ENCODE measurements at regions not wholly inside any gene's neighbourhood (a gene's known extent, or its start where the extent isn't known, plus 50 kb on each side); places are given as distances from the start of the nearest gene placed in this dataset.

- TF ChIP-seq GATA2 (CRISPR knock-in tag; IDR thresholded peaks at IDR 0.05), result no peak
- no peak for TF ChIP-seq RCOR1 (IDR thresholded peaks at IDR 0.05; ENCODE audit: low read length)
- no peak for TF ChIP-seq RXRA (IDR thresholded peaks at IDR 0.05; ENCODE audit: borderline replicate concordance, low read depth)
- no peak for TF ChIP-seq MAX (IDR thresholded peaks at IDR 0.05; ENCODE audit: low read depth)
- no peak for TF ChIP-seq TCF12 (IDR thresholded peaks at IDR 0.05)
- no peak for TF ChIP-seq EZH2phosphoT487 (IDR thresholded peaks at IDR 0.05; ENCODE audit: borderline replicate concordance, low read depth)
Observed at GRCh38 chr3:176724394-176724759, 472.9 kb downstream of the TBL1XR1 start (continued).

GRCh38 chr3:176723758-176724393 lies 473.4 kb downstream of the TBL1XR1 start:
- Histone ChIP-seq H3K79me2 (ENCODE audit: insufficient read depth) (no peaks in the 10 kb centered on the region), H3K9me2 (no peaks in the 10 kb centered on the region), H3K4me2 (no peak overlapping the region), H3F3A (replicated peaks; ENCODE audit: insufficient read depth) (no peaks in the 10 kb centered on the region), H3K9ac (no peak overlapping the region), H3K36me3 (replicated peaks in 1 of 2; ENCODE audit: control insufficient read depth in 1 of 2, insufficient read depth in 2 of 2, low read length in 1 of 2) (no peaks in the 10 kb centered on the region), H3K27me3 (ENCODE audit: insufficient read depth) (no peaks in the 10 kb centered on the region), H3K4me1 (ENCODE audit: control insufficient read depth in 1 of 2, insufficient read depth in 2 of 2, low read depth in 1 of 2, low read length in 1 of 2) (no peaks in the 10 kb centered on the region), H3K27ac (ENCODE audit: low read depth in 2 of 2, low read length in 1 of 2) (no peak overlapping the region), H3K9me3 (no peaks in the 10 kb centered on the region), H4K20me1 (ENCODE audit: insufficient read depth) (no peaks in the 10 kb centered on the region), H2AFZ (ENCODE audit: low read depth) (no peak overlapping the region), H3K4me3 (ENCODE audit: low read depth in 2 of 2, low read length in 1 of 2) (no peak overlapping the region)
- ChIA-PET CTCF (no interaction called here), POLR2A (no interaction called here)
- DNase-seq, result no peak
- TF ChIP-seq RAD21 (IDR thresholded peaks at IDR 0.05; ENCODE audit: low read length) (no peak), EZH2phosphoT487 (IDR thresholded peaks at IDR 0.05; ENCODE audit: borderline replicate concordance, low read depth) (no peak), SMC3 (IDR thresholded peaks at IDR 0.05; ENCODE audit: low read depth, low read length) (no peak), NRF1 (IDR thresholded peaks at IDR 0.05; ENCODE audit: low read depth, low read length) (no peak), CHD2 (IDR thresholded peaks at IDR 0.05; ENCODE audit: low read length, partially characterized antibody) (no peak)

- WGBS (ENCODE audit: low lambda C conversion rate), result 29% methylated on average over 3 of the region's 3 CpGs
- Histone ChIP-seq H3K9me2 (no peaks in the 10 kb centered on the region), H4K20me1 (ENCODE audit: insufficient read depth) (no peaks in the 10 kb centered on the region), H3K27ac (ENCODE audit: low read depth in 2 of 2, low read length in 1 of 2) (no peak overlapping the region), H3K4me3 (ENCODE audit: low read depth in 2 of 2, low read length in 1 of 2) (no peak overlapping the region), H2AFZ (ENCODE audit: low read depth) (no peak overlapping the region), H3F3A (replicated peaks; ENCODE audit: insufficient read depth) (no peaks in the 10 kb centered on the region), H3K9ac (no peak overlapping the region), H3K79me2 (ENCODE audit: insufficient read depth) (no peaks in the 10 kb centered on the region), H3K36me3 (replicated peaks in 1 of 2; ENCODE audit: control insufficient read depth in 1 of 2, insufficient read depth in 2 of 2, low read length in 1 of 2) (no peaks in the 10 kb centered on the region), H3K9me3 (no peaks in the 10 kb centered on the region), H3K27me3 (ENCODE audit: insufficient read depth) (no peaks in the 10 kb centered on the region), H3K4me1 (ENCODE audit: control insufficient read depth in 1 of 2, insufficient read depth in 2 of 2, low read depth in 1 of 2, low read length in 1 of 2) (no peaks in the 10 kb centered on the region), H3K4me2 (no peak overlapping the region)
- TF ChIP-seq NFIC (IDR thresholded peaks at IDR 0.05; ENCODE audit: borderline replicate concordance) (no peak), YY1 (IDR thresholded peaks at IDR 0.05; ENCODE audit: low read depth) (no peak), USF1 (IDR thresholded peaks at IDR 0.05; ENCODE audit: borderline replicate concordance, low read depth) (no peak), RAD21 (IDR thresholded peaks at IDR 0.05; ENCODE audit: low read length) (no peak), ELF1 (IDR thresholded peaks at IDR 0.05) (no peak), JUND (IDR thresholded peaks at IDR 0.05) (no peak), MAX (IDR thresholded peaks at IDR 0.05; ENCODE audit: low read depth) (no peak), FOSL2 (IDR thresholded peaks at IDR 0.05; ENCODE audit: borderline replicate concordance, low read depth) (no peak), EP300 (IDR thresholded peaks at IDR 0.05; ENCODE audit: borderline replicate concordance in 1 of 2, low read depth in 1 of 2, low read length in 1 of 2) (no peak), CHD2 (IDR thresholded peaks at IDR 0.05; ENCODE audit: low read length, partially characterized antibody) (no peak)
- ChIA-PET POLR2A (no interaction called here), CTCF (no interaction called here)
- DNase-seq, result no peak
Observed at GRCh38 chr3:176714034-176714433, 483.2 kb downstream of the TBL1XR1 start.

Data from SK-N-SH (cell line).